GM10248 (cell line): ENCODE measurements at regions not wholly inside any gene's neighbourhood (a gene's known extent, or its start where the extent isn't known, plus 50 kb on each side); places are given as distances from the start of the nearest gene placed in this dataset.

Experiments used
- CTCF ChIA-PET: fragments of 300-600 bp; sonication (Branson Sonifier 250); formaldehyde crosslinking; extraction: SDS; loops from one replicate; lab custom pipeline; 2021; ENCODE audit warnings: antibody characterized with exemption; lab: Yijun Ruan, JAX
- POLR2A ChIA-PET: fragments of 350-650 bp; sonication (Branson Sonifier 250); formaldehyde crosslinking; extraction: SDS; loops from one replicate; lab custom pipeline; 2020; ENCODE audit warnings: antibody characterized with exemption; lab: Yijun Ruan, JAX
- DNase-seq: peaks from one replicate; pipeline ENCODE4 v3.0.0; 2012; ENCODE audit errors: extremely low spot score
- CTCF ChIP-seq: IDR thresholded peaks from 2 replicates; pipeline ENCODE4 v1.5.1; 2012; ENCODE audit warnings: mild to moderate bottlenecking, low read depth; ENCODE audit errors: extremely low read depth, missing control alignments, control extremely low read depth

DNA sequence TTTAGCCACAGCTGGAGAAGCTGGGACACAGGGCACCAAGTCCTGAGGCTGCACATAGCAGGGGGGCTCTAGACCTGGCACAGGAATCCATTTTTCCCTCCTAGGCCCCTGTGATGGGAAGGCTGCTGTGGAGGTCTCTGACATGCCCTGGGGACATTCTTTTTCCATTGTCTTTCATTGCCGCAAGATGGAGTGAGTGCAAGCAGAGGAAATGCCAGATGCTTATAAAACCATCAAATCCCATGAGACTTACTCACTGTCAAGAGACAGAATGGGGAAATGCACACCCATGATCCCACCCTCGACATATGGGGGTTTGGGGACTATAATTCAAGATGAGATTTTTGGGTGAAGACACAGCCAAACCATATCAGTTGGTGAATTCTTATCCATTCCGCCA, 94.7 kb upstream of the FERD3L start:
- POLR2A ChIA-PET, result no interaction called here
- CTCF ChIA-PET, result no interaction called here
- no peak for DNase-seq
- TF ChIP-seq CTCF, result no peak

- no peak for DNase-seq
- no peak for TF ChIP-seq CTCF
- POLR2A ChIA-PET, result no interaction called here
- CTCF ChIA-PET, result no interaction called here
These were observed 90.5 kb upstream of the FERD3L start for GRCh38 chr7:19235680-19236079.

DNA sequence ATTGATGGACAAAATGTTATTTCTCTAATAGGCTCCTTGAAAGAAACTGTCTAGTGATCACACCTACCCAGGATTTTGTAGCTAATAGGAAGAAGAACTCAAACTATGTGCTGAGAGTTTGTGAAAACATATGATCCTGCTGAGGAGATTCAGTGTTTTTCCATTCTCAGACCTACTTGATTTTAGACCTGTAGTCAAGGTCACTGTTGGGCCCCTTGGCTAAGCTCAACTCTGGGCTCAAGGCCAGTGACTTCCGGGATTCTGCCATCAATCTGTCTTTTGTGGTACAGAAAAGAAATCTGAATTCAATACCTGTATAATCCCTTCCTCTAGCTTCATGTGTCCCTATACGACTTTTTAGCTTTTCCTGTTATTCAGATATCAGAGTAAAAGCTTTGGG, 79.7 kb upstream of the FERD3L start:
- ChIA-PET POLR2A (no interaction called here), CTCF (no interaction called here)
- TF ChIP-seq CTCF, result no peak
- DNase-seq, result no peak

DNA sequence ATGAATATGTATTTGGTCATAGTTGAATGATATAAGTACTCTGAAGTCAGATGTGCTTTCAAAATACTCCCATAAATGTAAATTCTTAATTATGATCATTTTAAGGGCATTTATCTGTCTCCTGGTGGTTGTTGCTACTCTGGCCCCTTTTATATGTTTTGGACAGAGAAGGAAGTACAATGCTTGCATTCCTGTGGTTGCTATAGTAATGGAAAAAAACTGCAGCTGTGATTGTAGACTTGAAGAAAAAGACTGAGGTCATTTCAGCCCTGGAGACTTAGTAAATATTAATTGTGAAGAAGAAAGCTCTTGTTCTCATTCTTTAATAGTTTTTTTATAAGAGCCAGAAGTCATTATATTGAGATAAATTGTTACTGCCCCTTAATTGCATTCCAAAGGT, 70.2 kb upstream of the FERD3L start:
- POLR2A ChIA-PET, result no interaction called here
- no peak for DNase-seq
- CTCF ChIA-PET, result no interaction called here
- TF ChIP-seq CTCF, result no peak

DNA sequence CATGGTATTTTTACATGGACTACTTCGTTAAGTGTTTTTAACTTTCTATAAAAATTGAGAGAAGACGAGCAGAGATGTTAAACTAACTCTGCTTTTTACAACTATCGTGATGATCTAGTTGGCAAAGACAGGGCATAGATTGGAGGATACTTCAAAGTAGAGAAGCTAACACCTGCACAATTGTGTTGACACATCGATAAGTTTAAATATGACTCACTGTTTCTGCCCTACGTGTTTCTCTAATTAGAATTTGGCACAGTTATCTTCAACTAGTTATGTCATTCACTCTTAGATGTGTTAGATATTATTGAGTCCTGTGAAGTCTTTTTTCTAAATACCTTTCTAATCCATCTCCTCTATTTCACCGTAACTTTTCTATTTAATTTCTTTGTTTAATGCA, 68.5 kb upstream of the FERD3L start:
- CTCF ChIA-PET, result no interaction called here
- TF ChIP-seq CTCF, result no peak
- no peak for DNase-seq
- POLR2A ChIA-PET, result no interaction called here

DNA sequence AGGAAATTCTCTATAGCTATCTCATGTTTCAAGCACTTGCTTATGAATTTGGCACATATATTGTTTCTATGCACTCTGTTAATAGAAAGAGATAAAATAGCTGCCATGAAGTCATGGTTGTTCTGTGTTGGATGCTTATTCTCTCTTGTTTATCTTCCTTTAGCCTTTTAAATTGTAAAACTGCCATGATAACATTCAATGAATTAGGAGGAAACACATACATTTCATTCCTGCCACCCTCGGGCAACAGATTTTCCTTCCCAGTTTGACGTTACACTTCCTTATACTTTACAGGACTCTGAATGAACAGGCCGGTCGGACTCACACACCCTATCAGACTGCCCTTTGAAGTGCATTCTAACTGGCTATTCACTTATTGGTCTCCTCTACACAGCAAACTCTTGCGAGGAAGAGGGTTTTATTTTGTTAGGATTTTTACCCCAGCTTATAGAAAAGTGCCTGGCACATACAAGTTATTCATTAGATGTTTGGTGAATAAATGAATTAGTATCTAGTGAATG, 65.7 kb upstream of the FERD3L start:
- no peak for DNase-seq
- no peak for TF ChIP-seq CTCF
- ChIA-PET CTCF (interaction anchor here (1.3 to 1.8 kb wide), 2 partner anchors 10 kb away, joined by 3 to 5 read pairs; no protein-coding TSS in a partner anchor), POLR2A (no interaction called here)
